Panc1 (cell line): ENCODE measurements at regions not wholly inside any gene's neighbourhood (a gene's known extent, or its start where the extent isn't known, plus 50 kb on each side); places are given as distances from the start of the nearest gene placed in this dataset.
A peak's percentile ranks its signal among the peaks of the same experiment; 100 is the strongest.
"Not testable (repeated sequence)": the region's sequence is repeated elsewhere in the genome, so short reads cannot be mapped to it uniquely, and the experiment has no call there.

Experiments
- ATAC-seq: fragments of 200-7000 bp; cut with Tn5 transposase; 2 replicates; pipeline ENCODE4 v1.9.1; 2020; ENCODE audit warnings: mild to moderate bottlenecking, moderate library complexity
- BruUV-seq: library from RNA; stranded (reverse); fragments of 400-500 nt; replicated peaks from 2 replicates; lab custom pipeline; 2021; lab: Mats Ljungman, UMichigan
- CTCF ChIA-PET: fragments of 300-600 bp; sonication (Branson Sonifier 250); formaldehyde crosslinking; loops from one replicate; lab custom pipeline; 2022; ENCODE audit warnings: antibody characterized with exemption; lab: Charles Lee
- POLR2A ChIA-PET: fragments of 300-600 bp; sonication (Branson Sonifier 250); formaldehyde crosslinking; loops from one replicate; lab custom pipeline; 2022; ENCODE audit warnings: antibody characterized with exemption; lab: Charles Lee
- DNase-seq: peaks from one replicate; pipeline ENCODE4 v3.0.0-alpha.2; 2010; ENCODE audit warnings: low read depth, low spot score
- H3K27ac ChIP-seq: 2 replicates; pipeline ENCODE4 v1.5.1; 2011; ENCODE audit warnings: mild to moderate bottlenecking, low read length, inconsistent platforms
- H3K27me3 ChIP-seq: fragments of 200-500 bp; sonication (Bioruptor generic); 2 replicates; pipeline ENCODE4 v1.6.0; 2014; ENCODE audit warnings: low read length, inconsistent platforms; ENCODE audit not compliant: control insufficient read depth, insufficient read depth
- H3K36me3 ChIP-seq: fragments of 200-500 bp; sonication (Bioruptor generic); 2 replicates; pipeline ENCODE4 v1.5.1; 2014; ENCODE audit warnings: inconsistent platforms, mild to moderate bottlenecking, low read length, moderate library complexity; ENCODE audit not compliant: control insufficient read depth, insufficient read depth
- H3K4me1 ChIP-seq: 2 replicates; pipeline ENCODE4 v1.5.1; 2011; ENCODE audit warnings: inconsistent platforms, mild to moderate bottlenecking, low read length, moderate library complexity; ENCODE audit not compliant: control insufficient read depth, insufficient read depth
- H3K4me3 ChIP-seq, 2 experiments: 2 replicates each; pipeline ENCODE4 v1.5.1; 2011 to 2012; ENCODE audit warnings: low read depth in 2 of 2, low read length in 2 of 2, mild to moderate bottlenecking in 2 of 2, inconsistent platforms in 1 of 2, moderate library complexity in 1 of 2
- H3K9me3 ChIP-seq: fragments of 200-500 bp; sonication (Bioruptor generic); 2 replicates; pipeline ENCODE4 v1.5.1; 2014; ENCODE audit warnings: low read depth, mild to moderate bottlenecking, inconsistent platforms, low read length, moderate library complexity; ENCODE audit not compliant: control insufficient read depth, insufficient read depth
- in situ Hi-C: cut with HindIII; loops from 2 replicates; pipeline ENCODE4 v1.10.0; 2016; ENCODE audit warnings: low sequenced_read_pairs, low pct_unique_long_range_greater_than_20kb
- intact Hi-C: fragments of 100-400 bp; cut with micrococcal nuclease; formaldehyde crosslinking; loops from one replicate; pipeline ENCODE4 v1.10.0; 2022; ENCODE audit not compliant: unreplicated experiment

DNA sequence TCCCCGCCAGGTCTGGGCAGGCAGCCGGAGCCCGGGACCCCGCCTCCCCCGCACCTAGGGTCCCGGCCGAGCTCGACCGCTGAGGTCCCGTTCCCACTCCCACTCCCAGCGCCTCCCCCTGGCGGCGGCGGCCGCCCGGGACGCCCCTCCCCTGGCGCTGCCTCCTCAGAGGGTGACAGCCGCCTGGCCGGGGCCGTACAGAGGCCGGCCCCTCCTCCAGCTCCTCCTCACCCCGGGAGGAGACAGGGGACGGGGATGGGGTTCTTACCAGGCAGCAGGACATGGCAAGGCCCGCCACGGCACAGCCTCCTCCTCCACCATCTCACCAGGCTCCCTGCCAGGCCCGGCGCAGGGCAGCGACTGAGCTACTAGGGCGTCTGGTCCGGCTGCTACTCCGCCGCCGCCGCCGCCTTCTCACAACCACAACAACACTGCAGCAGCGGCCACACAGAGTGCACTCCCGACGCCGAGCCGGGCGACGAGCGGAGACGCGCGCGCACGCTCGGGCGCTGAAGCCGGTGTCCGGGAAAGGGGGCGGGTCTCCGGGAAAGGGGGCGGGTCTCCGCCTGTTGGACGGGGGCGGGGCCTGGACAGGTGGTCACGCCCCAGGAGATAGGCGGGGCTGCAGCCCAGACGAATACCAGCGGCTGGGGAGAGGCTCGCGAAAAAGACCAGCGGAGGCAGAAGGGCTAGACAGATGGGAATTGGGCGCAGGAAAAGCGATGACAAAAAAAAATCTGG is 115.4 kb downstream of the POTEB3 start:
- DNase-seq, intact Hi-C loops, in situ Hi-C loops: not testable (repeated sequence)

DNA sequence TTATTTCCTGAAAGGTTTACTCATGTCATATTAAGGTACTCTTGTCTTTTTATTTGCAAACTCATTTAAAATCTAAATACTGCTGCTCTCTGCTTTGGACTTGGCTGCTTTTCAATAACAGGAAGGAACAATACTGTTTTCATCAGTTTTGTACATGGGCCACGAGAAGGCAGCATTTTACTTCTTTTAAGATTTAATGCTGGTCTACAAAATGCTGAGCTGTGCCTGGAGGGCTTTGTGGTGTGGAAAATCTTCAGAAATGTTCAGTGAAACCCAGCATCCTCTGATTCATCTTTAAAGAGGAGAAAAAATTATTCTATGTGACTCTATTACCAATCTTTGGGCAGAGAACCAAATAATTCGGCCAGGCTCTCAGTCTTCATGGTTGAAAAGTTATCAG is 155.9 kb downstream of the POTEB3 start:
- H3K27me3 ChIP-seq, CTCF ChIA-PET, BruUV-seq, DNase-seq, in situ Hi-C loops, H3K27ac ChIP-seq, H3K36me3 ChIP-seq, H3K4me1 ChIP-seq, H3K9me3 ChIP-seq, intact Hi-C loops, POLR2A ChIA-PET, H3K4me3 ChIP-seq: not testable (repeated sequence)
- ATAC-seq: peak; percentile 85

More for the DNA sequence above, 115.4 kb downstream of the POTEB3 start:
- H3K27ac ChIP-seq, H3K4me1 ChIP-seq, H3K27me3 ChIP-seq, H3K9me3 ChIP-seq, BruUV-seq, H3K36me3 ChIP-seq, POLR2A ChIA-PET, CTCF ChIA-PET: not testable (repeated sequence)
- peak; percentile 98 for ATAC-seq
- peak overlapping the region; percentile 9 to 31; a peak in 3 of 4 replicates for H3K4me3 ChIP-seq

DNA sequence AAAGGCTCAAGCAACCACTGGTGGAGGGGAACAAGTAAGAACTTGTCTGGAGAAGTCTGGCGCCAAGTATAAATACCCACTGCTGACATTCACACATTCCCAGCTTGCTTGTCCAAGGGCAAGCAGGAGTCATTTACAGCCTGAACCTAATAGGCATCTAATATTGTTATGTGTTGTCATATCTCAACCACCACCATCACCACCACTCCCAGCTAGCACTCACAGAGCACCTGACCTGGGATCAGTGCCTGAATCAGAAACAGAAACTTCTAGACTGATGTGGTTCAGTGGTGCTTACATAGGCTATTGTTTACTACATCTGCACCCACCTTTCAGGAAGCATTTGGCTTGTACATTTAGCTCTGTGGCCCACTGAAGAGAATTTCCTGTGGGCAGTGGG is 157.1 kb downstream of the POTEB3 start:
- in situ Hi-C loops, intact Hi-C loops, H3K4me3 ChIP-seq, CTCF ChIA-PET, H3K9me3 ChIP-seq, H3K4me1 ChIP-seq, BruUV-seq, H3K36me3 ChIP-seq, DNase-seq, H3K27ac ChIP-seq, H3K27me3 ChIP-seq, POLR2A ChIA-PET: not testable (repeated sequence)
- ATAC-seq: peak; percentile 47; the same call in 1 of the 2 replicates

DNA sequence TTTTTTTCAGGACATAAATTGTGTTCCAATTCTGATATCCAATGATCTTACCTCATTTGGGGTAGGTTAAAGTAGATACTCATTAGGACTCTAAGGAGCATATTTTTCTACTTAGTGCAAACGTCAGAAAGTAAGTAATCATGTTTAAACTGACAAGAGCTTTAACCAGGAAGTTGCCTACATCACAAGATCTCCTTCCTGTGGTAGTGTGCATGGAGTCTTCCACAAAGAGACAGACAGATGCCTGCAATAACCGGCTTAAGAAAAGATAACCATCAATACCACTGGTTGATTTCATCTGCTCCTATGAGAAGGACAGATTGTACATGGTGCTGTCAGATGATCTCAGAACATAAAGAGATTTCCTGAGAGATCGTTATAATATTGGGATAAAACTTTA is 160.0 kb downstream of the POTEB3 start:
- H3K36me3 ChIP-seq, BruUV-seq, POLR2A ChIA-PET, DNase-seq, H3K27ac ChIP-seq, ATAC-seq, H3K27me3 ChIP-seq, in situ Hi-C loops, H3K4me3 ChIP-seq, CTCF ChIA-PET, intact Hi-C loops, H3K9me3 ChIP-seq, H3K4me1 ChIP-seq: not testable (repeated sequence)

DNA sequence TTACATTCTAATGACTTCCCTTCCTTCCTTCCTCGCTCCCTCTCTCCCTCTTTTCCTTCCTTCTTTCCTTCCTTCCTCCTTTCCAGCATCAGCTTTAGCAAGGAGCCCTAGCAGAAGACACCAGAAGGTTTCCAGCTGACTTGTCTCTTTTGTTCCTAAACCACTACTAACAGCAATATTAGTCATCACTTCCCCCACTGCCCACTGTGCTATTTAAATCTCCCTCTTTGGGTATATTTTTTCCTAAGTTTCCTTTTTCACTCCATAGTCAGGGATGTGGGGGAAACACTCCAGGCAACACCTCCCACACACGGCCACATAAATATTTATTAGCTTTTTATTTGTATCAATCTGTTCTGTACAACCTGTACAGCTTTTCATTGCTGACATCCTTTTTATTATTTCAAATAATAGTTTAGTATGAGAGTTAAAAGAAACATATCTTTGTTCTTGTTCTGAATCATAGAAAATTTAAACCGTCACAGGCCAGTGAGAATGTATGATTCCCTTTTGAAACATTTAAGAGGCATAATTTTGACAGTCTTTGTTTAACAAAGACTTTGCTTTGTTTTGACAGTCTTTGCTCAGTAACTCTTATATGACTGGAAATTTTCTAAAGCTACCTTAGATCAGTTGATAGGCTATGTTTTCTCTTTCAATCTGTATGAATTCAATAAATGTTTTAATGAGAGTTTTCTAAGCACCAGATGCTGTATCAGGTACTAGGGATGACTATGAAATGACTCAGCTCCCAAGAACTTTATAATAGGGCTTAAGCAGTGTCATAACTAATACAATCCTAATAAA is 167.9 kb downstream of the POTEB3 start:
- H3K27me3 ChIP-seq, CTCF ChIA-PET, intact Hi-C loops, H3K4me1 ChIP-seq, H3K27ac ChIP-seq, H3K36me3 ChIP-seq, POLR2A ChIA-PET, DNase-seq, H3K4me3 ChIP-seq, in situ Hi-C loops, H3K9me3 ChIP-seq, BruUV-seq: not testable (repeated sequence)
- peak; percentile 52 for ATAC-seq
